ENCODE measurements at regions not wholly inside any gene's neighbourhood (a gene's known extent, or its start where the extent isn't known, plus 50 kb on each side); places are given as distances from the start of the nearest gene placed in this dataset.

GRCh38 chr7:106484562-106484961 is 176.4 kb downstream of the CCDC71L start:
- H3K4me3 Mint-ChIP-seq: no peak overlapping the region
- H3K4me1 Mint-ChIP-seq (ENCODE audit: low read depth): peaks cover 12% of the 10 kb centered on the region
- H3K9me3 Mint-ChIP-seq (ENCODE audit: insufficient read depth): no peaks in the 10 kb centered on the region
- ChIA-PET CTCF (interaction anchor here (1.9 kb wide), 1 partner anchor 317 kb away, joined by 5 read pairs; no protein-coding TSS in a partner anchor), POLR2A (interaction anchor here (1.1 kb wide), 1 partner anchor 205 kb away, joined by 4 read pairs; no protein-coding TSS in a partner anchor)
- no peaks in the 10 kb centered on the region for H3K36me3 Mint-ChIP-seq (ENCODE audit: low read depth)
- H3K27me3 Mint-ChIP-seq (ENCODE audit: low read depth): no peaks in the 10 kb centered on the region
- ATAC-seq (peak; percentile 15), DNase-seq (no peak)
- no peak overlapping the region for H3K27ac Mint-ChIP-seq

GRCh38 chr7:106482091-106482490 is 178.9 kb downstream of the CCDC71L start:
- no peak for ATAC-seq
- ChIA-PET CTCF (no interaction called here), POLR2A (no interaction called here)
- no peak for DNase-seq
- Mint-ChIP-seq H3K4me3 (no peak overlapping the region), H3K27me3 (ENCODE audit: low read depth) (no peaks in the 10 kb centered on the region), H3K36me3 (ENCODE audit: low read depth) (no peaks in the 10 kb centered on the region), H3K27ac (no peak overlapping the region), H3K4me1 (ENCODE audit: low read depth) (peaks cover 12% of the 10 kb centered on the region), H3K9me3 (ENCODE audit: insufficient read depth) (no peaks in the 10 kb centered on the region)

DNA sequence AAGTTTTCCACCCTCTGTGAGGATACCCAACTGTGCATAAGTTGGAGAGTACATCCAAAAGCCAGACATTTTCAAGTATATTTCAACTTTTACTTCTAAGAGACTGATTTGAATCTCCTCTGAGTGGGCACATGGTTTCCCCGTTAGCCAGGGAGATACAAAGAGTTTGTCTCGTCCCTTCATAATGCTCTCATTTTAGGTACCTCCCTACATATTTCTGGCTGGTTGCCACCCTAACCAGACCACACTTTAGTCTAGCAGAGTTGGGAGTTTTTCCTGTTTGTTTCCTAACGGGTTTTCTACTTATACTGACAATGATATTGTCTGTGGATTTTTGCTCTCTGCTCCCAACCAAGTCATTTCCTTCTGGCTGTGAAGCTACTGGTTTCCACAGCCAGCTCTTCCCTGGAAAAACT is 180.3 kb downstream of the CCDC71L start:
- ChIA-PET CTCF (no interaction called here), POLR2A (no interaction called here)
- H3K4me1 Mint-ChIP-seq (ENCODE audit: low read depth): peaks cover 12% of the 10 kb centered on the region
- peaks cover 3% of the 10 kb centered on the region for H3K27me3 Mint-ChIP-seq (ENCODE audit: low read depth)
- no peak overlapping the region for H3K27ac Mint-ChIP-seq
- H3K36me3 Mint-ChIP-seq (ENCODE audit: low read depth): no peaks in the 10 kb centered on the region
- no peak overlapping the region for H3K4me3 Mint-ChIP-seq
- ATAC-seq: no peak
- DNase-seq: no peak
- H3K9me3 Mint-ChIP-seq (ENCODE audit: insufficient read depth): no peaks in the 10 kb centered on the region

- DNase-seq (no peak), ATAC-seq (no peak)
- Mint-ChIP-seq H3K4me1 (ENCODE audit: low read depth) (peaks cover 12% of the 10 kb centered on the region), H3K9me3 (ENCODE audit: insufficient read depth) (no peaks in the 10 kb centered on the region), H3K27me3 (ENCODE audit: low read depth) (peaks cover 4% of the 10 kb centered on the region), H3K27ac (no peak overlapping the region), H3K36me3 (ENCODE audit: low read depth) (no peaks in the 10 kb centered on the region), H3K4me3 (no peak overlapping the region)
- POLR2A ChIA-PET: no interaction called here
- CTCF ChIA-PET: no interaction called here
Measured at GRCh38 chr7:106480161-106480579, 180.8 kb downstream of the CCDC71L start.

- no peak for ATAC-seq
Measured at GRCh38 chr7:106476751-106477150, 184.2 kb downstream of the CCDC71L start.

DNA sequence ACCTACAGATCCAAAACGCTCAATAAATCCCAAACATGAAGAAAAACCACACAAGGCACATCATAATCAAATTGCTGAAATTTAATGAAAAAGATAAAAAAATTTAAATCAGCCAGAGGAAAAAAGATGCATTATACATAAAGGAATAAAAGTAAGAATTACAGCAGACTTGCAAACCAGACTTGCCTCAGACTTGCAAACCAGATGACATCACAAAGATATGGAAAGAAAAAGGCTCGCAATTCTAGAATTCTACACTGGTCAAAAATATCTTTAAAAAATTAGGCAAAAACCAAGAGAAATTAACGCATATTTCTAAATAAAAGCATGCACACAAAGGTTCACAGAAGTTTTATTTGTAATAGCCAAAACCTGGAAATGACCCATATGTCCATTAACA is 188.0 kb upstream of the NAMPT start:
- Mint-ChIP-seq H3K9me3 (ENCODE audit: insufficient read depth) (no peaks in the 10 kb centered on the region), H3K27ac (no peak overlapping the region), H3K36me3 (ENCODE audit: low read depth) (no peaks in the 10 kb centered on the region), H3K4me3 (no peak overlapping the region), H3K27me3 (ENCODE audit: low read depth) (peaks cover 6% of the 10 kb centered on the region), H3K4me1 (ENCODE audit: low read depth) (no peaks in the 10 kb centered on the region)
- POLR2A ChIA-PET: interaction anchor here (1.1 kb wide), 1 partner anchor 18 kb away, joined by 3 read pairs; no protein-coding TSS in a partner anchor
- CTCF ChIA-PET: interaction anchor here (1.0 kb wide), 1 partner anchor 10 kb away, joined by 3 read pairs; no protein-coding TSS in a partner anchor
- ATAC-seq: no peak
- no peak for DNase-seq

More at GRCh38 chr7:106476751-106477150, 184.2 kb downstream of the CCDC71L start:
- Mint-ChIP-seq H3K27ac (no peak overlapping the region), H3K36me3 (ENCODE audit: low read depth) (no peaks in the 10 kb centered on the region), H3K4me3 (no peak overlapping the region), H3K9me3 (ENCODE audit: insufficient read depth) (no peaks in the 10 kb centered on the region), H3K27me3 (ENCODE audit: low read depth) (peaks cover 6% of the 10 kb centered on the region), H3K4me1 (ENCODE audit: low read depth) (peaks cover 3% of the 10 kb centered on the region)
- ChIA-PET CTCF (interaction anchor here (1.5 kb wide), 1 partner anchor 14 kb away, joined by 4 read pairs; no protein-coding TSS in a partner anchor), POLR2A (no interaction called here)
- no peak for DNase-seq

- Mint-ChIP-seq H3K27ac (no peak overlapping the region), H3K4me3 (no peak overlapping the region), H3K9me3 (ENCODE audit: insufficient read depth) (no peaks in the 10 kb centered on the region), H3K36me3 (ENCODE audit: low read depth) (no peaks in the 10 kb centered on the region), H3K4me1 (ENCODE audit: low read depth) (no peaks in the 10 kb centered on the region), H3K27me3 (ENCODE audit: low read depth) (peaks cover 6% of the 10 kb centered on the region)
- ChIA-PET CTCF (no interaction called here), POLR2A (interaction anchor here (1.1 kb wide), 1 partner anchor 19 kb away, joined by 3 read pairs; no protein-coding TSS in a partner anchor)
- DNase-seq: no peak
- ATAC-seq: no peak
Measured at GRCh38 chr7:106471686-106472440, 187.1 kb upstream of the NAMPT start.

DNA sequence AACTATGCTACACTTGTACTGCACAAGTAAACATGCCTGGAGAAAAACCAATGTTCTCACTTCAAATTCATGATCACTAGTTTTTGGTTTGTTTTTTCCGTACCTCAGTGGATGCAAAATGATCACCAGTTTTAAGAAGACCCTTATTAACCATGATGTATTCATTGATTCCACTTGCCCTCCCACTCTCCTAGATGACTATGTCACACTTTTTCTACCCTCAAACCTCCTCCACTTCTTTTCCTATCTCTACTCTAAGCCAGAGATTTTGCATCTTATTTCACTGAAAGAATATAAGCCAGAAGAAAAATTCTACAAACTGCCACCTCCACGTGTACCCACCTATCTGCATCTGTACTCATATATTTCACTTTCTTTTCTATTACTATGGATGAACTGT is 186.2 kb upstream of the NAMPT start:
- ATAC-seq (no peak), DNase-seq (no peak)
- peaks cover 6% of the 10 kb centered on the region for H3K27me3 Mint-ChIP-seq (ENCODE audit: low read depth)
- POLR2A ChIA-PET: no interaction called here
- no peak overlapping the region for H3K4me3 Mint-ChIP-seq
- CTCF ChIA-PET: no interaction called here
- no peaks in the 10 kb centered on the region for H3K4me1 Mint-ChIP-seq (ENCODE audit: low read depth)
- H3K27ac Mint-ChIP-seq: no peak overlapping the region
- H3K9me3 Mint-ChIP-seq (ENCODE audit: insufficient read depth): no peaks in the 10 kb centered on the region
- no peaks in the 10 kb centered on the region for H3K36me3 Mint-ChIP-seq (ENCODE audit: low read depth)

DNA sequence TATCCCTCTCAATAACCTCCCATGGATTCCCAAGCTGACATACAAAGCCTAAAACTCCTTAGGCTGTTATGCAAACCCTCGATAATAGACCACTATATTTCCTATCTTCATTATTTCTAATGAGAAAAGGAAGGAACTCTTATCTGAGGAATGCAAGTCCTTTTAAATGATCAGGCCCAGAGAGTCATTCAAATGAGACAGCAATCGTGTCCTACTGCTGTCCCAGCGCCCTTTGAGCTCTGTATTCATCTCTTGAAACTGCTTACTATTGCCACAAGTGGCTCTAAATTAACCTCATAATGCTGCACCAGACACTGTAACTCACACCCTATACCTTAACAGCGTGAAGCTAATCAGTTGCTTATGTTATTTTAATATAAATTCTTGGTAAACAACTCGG is 182.1 kb upstream of the NAMPT start:
- CTCF ChIA-PET: interaction anchor here (6.9 kb wide), 1 partner anchor 291 kb away, joined by 180 read pairs; no protein-coding TSS in a partner anchor
- Mint-ChIP-seq H3K4me1 (ENCODE audit: low read depth) (peaks cover 8% of the 10 kb centered on the region), H3K27ac (no peak overlapping the region), H3K9me3 (ENCODE audit: insufficient read depth) (no peaks in the 10 kb centered on the region), H3K36me3 (ENCODE audit: low read depth) (no peaks in the 10 kb centered on the region), H3K4me3 (no peak overlapping the region), H3K27me3 (ENCODE audit: low read depth) (no peaks in the 10 kb centered on the region)
- ATAC-seq (no peak), DNase-seq (no peak)
- POLR2A ChIA-PET: no interaction called here

DNA sequence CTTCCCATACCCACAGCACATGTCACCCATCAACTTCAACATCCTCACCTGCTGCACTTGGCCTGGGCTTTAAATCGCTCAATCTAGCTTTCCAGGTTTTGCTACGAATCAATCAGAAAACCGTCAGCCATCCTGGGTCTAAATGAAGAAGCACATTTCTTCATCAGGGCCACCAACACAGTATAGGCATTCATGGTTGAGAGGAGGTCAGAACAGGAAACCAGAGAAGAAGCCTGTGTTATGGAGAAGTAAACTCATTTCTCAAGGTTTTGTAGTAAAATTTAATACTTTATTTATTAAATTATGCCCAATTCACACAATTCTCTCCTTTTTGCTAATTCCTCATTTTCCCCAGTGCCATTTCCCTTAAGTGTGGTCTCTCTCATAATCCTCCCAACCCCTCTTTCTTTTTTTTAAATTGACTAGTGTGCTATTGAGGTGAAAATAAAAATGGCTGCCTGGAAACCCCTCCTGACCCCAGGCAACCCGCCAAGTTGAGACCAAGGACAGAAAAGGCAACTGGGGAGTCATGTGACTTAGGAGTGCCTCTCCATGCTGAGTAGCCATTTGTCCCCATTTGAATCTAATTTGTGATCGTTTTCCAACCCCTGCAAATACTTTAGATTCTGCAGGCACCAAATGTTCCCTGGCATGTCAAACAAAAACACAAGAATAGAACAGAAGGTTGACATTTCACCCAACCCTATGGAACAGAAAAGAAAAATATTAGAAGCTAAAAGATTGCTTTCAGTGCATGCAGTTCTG is 181.1 kb upstream of the NAMPT start:
- Mint-ChIP-seq H3K27ac (no peak overlapping the region), H3K27me3 (ENCODE audit: low read depth) (no peaks in the 10 kb centered on the region), H3K4me1 (ENCODE audit: low read depth) (peaks cover 10% of the 10 kb centered on the region), H3K36me3 (ENCODE audit: low read depth) (no peaks in the 10 kb centered on the region), H3K4me3 (no peak overlapping the region), H3K9me3 (ENCODE audit: insufficient read depth) (no peaks in the 10 kb centered on the region)
- ChIA-PET CTCF (interaction anchor here (6.9 kb wide), 1 partner anchor 290 kb away, joined by 180 read pairs; no protein-coding TSS in a partner anchor), POLR2A (no interaction called here)
- ATAC-seq (no peak), DNase-seq (no peak)

DNA sequence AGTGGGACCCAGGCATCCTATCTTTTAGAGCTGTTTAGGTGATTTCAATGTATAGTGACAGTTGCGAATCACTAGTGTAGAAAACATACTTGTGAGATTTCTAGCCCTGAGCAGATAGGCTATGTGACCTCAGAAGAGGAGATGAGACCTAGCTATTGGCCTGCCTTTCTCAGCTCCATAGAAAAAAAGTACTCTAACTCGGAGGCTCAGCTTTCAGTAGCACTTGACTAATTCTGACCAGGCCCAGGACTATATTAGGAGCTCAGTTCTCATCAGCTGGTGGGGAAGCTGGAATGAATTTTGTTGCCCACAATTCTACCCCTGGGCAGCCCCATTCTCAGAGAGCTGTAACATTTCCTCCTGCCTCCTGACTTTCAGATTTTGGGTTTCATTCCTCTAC is 179.9 kb upstream of the NAMPT start:
- DNase-seq (no peak), ATAC-seq (no peak)
- POLR2A ChIA-PET: no interaction called here
- H3K27me3 Mint-ChIP-seq (ENCODE audit: low read depth): no peaks in the 10 kb centered on the region
- H3K36me3 Mint-ChIP-seq (ENCODE audit: low read depth): no peaks in the 10 kb centered on the region
- H3K9me3 Mint-ChIP-seq (ENCODE audit: insufficient read depth): peaks cover 3% of the 10 kb centered on the region
- CTCF ChIA-PET: interaction anchor here (1.0 to 6.9 kb wide), 2 partner anchors 272 to 288 kb away, joined by 3 to 180 read pairs; no protein-coding TSS in a partner anchor
- no peak overlapping the region for H3K27ac Mint-ChIP-seq
- no peak overlapping the region for H3K4me3 Mint-ChIP-seq
- peaks cover 10% of the 10 kb centered on the region for H3K4me1 Mint-ChIP-seq (ENCODE audit: low read depth)
